Endothelial cell (in vitro differentiated cells): ENCODE measurements at regions not wholly inside any gene's neighbourhood (a gene's known extent, or its start where the extent isn't known, plus 50 kb on each side); places are given as distances from the start of the nearest gene placed in this dataset.

Experiments used
- DNase-seq: peaks from one replicate; pipeline ENCODE4 v3.0.0; 2021; ENCODE audit warnings: low spot score
- H3K27ac Mint-ChIP-seq: one replicate; pipeline ENCODE4 v1.8.0; 2021; ENCODE audit warnings: mixed read lengths, inconsistent platforms; ENCODE audit not compliant: unreplicated experiment
- H3K27me3 Mint-ChIP-seq: one replicate; pipeline ENCODE4 v1.8.0; 2021; ENCODE audit warnings: mild to moderate bottlenecking, moderate library complexity, mixed read lengths, inconsistent platforms; ENCODE audit not compliant: unreplicated experiment
- H3K36me3 Mint-ChIP-seq: one replicate; pipeline ENCODE4 v1.8.0; 2021; ENCODE audit warnings: mild to moderate bottlenecking, low read depth, mixed read lengths, inconsistent platforms; ENCODE audit not compliant: unreplicated experiment
- H3K4me1 Mint-ChIP-seq: one replicate; pipeline ENCODE4 v1.8.0; 2021; ENCODE audit warnings: mild to moderate bottlenecking, mixed read lengths, inconsistent platforms; ENCODE audit not compliant: unreplicated experiment
- H3K4me3 Mint-ChIP-seq: one replicate; pipeline ENCODE4 v1.8.0; 2021; ENCODE audit warnings: mild to moderate bottlenecking, mixed read lengths, inconsistent platforms; ENCODE audit not compliant: unreplicated experiment
- H3K9me3 Mint-ChIP-seq: one replicate; pipeline ENCODE4 v1.8.0; 2021; ENCODE audit warnings: mixed read lengths, inconsistent platforms; ENCODE audit not compliant: unreplicated experiment
- CTCF ChIP-seq: fragments of 200-600 bp; sonication (generic); IDR thresholded peaks from one replicate; pipeline ENCODE4 v1.5.0; 2021; ENCODE audit warnings: antibody characterized with exemption; ENCODE audit not compliant: unreplicated experiment

DNA sequence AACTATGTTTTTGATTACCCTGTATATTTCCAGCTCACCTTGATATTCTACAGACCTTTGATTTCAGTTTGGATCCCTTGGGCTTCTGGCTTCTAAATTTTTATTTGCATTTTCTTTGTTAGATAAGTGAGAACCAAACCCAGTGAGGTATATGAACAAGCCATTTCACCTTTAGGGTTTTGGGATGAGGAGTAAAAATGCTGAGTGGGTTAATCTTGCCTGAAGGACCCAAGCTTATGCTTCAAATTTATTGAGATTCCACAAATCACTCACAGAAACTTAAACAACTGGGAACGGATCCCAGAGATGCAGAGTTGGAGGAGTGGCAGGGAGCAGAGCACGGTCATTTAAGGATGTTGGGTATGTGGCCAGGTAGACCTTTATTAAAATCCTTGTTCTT lies 263.3 kb upstream of the BMP2 start:
- H3K36me3 Mint-ChIP-seq, result no peaks in the 10 kb centered on the region
- no peak overlapping the region for H3K27ac Mint-ChIP-seq
- no peak for DNase-seq
- no peak overlapping the region for H3K4me3 Mint-ChIP-seq
- H3K27me3 Mint-ChIP-seq, result no peaks in the 10 kb centered on the region
- H3K9me3 Mint-ChIP-seq, result no peaks in the 10 kb centered on the region
- peaks cover 13% of the 10 kb centered on the region for H3K4me1 Mint-ChIP-seq
- no peak for TF ChIP-seq CTCF

DNA sequence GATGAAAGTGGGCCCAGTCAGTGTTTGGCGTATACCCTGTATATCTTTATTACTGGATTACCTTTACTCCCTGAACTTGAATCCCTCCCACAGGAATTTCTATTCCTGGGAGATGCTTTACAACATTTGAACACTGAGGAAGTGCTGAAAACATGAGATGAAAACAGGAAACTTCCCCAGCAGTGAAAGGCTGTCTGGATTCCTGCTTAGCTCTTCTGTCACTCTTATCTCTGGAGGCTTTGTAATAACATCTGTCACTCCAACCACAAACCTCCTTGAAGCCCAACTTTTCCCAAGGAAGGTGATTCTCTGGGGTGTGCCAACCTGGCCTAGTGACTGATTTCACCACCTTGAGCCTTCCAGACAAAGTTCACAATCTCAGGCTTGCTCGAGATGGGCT lies 264.5 kb upstream of the BMP2 start:
- no peak overlapping the region for H3K4me3 Mint-ChIP-seq
- H3K36me3 Mint-ChIP-seq, result no peaks in the 10 kb centered on the region
- DNase-seq, result no peak
- H3K27ac Mint-ChIP-seq, result no peak overlapping the region
- no peak for TF ChIP-seq CTCF
- no peaks in the 10 kb centered on the region for H3K9me3 Mint-ChIP-seq
- peaks cover 13% of the 10 kb centered on the region for H3K4me1 Mint-ChIP-seq
- no peaks in the 10 kb centered on the region for H3K27me3 Mint-ChIP-seq

- no peaks in the 10 kb centered on the region for H3K27me3 Mint-ChIP-seq
- no peaks in the 10 kb centered on the region for H3K36me3 Mint-ChIP-seq
- TF ChIP-seq CTCF, result no peak
- peaks cover 13% of the 10 kb centered on the region for H3K4me1 Mint-ChIP-seq
- no peak for DNase-seq
- no peaks in the 10 kb centered on the region for H3K9me3 Mint-ChIP-seq
- no peak overlapping the region for H3K4me3 Mint-ChIP-seq
- H3K27ac Mint-ChIP-seq, result no peak overlapping the region
These were observed 265.3 kb upstream of the BMP2 start for GRCh38 chr20:6502219-6502618.

DNA sequence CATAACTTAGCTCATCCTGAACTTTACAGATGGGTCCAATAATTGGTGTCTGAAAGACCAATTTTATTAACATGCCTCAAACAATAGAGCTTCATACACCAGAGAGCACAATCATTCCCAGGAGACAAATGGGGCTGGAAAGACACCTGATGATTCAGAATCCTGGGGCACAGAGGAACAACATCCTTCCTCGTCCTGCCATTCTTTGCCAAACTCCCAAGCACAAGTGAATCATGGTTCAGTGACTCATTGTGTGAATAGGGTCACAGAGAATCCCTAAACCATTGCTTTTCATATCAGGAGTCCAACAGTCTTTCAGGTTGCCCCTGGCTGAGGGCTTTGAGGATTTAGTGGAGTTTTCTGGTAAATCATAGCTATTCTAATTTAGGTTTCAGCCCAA lies 266.4 kb upstream of the BMP2 start:
- peaks cover 13% of the 10 kb centered on the region for H3K4me1 Mint-ChIP-seq
- DNase-seq, result no peak
- no peaks in the 10 kb centered on the region for H3K27me3 Mint-ChIP-seq

DNA sequence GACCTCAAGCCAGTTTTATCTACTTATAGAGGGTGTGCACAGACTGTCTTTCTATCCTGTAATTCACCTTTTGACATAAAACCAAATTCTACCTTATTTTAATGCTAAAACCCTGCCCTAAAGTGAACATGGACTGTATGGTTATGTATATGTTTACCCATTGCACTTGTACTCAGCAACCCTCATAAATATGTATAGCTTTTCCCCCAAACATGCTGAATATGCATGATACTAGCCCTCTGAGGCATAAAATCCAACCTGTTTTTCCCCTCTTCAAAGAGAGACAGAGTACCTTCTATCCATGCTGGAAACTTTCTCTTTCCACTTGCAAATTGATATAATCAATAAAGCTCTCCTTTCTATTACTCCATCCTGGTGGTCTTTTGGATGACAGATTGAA lies 267.9 kb upstream of the BMP2 start:
- Mint-ChIP-seq H3K9me3 (no peaks in the 10 kb centered on the region), H3K4me1 (peaks cover 13% of the 10 kb centered on the region), H3K36me3 (no peaks in the 10 kb centered on the region), H3K4me3 (no peak overlapping the region), H3K27me3 (no peaks in the 10 kb centered on the region), H3K27ac (no peak overlapping the region)
- no peak for TF ChIP-seq CTCF
- no peak for DNase-seq

More for the DNA sequence above, 266.4 kb upstream of the BMP2 start:
- Mint-ChIP-seq H3K27ac (no peak overlapping the region), H3K9me3 (no peaks in the 10 kb centered on the region), H3K4me3 (no peak overlapping the region), H3K36me3 (no peaks in the 10 kb centered on the region)
- TF ChIP-seq CTCF, result no peak
